Vagina (tissue), 2 donors: ENCODE measurements at regions not wholly inside any gene's neighbourhood (a gene's known extent, or its start where the extent isn't known, plus 50 kb on each side); places are given as distances from the start of the nearest gene placed in this dataset.

ENCODE experiments used
- DNase-seq, 2 donors: peaks; one replicate each; pipeline ENCODE4 v3.0.0-alpha.2; 2017; ENCODE audit errors: extremely low spot score in 2 of 2
- H3K27ac ChIP-seq: fragments of 200-600 bp; sonication (generic); one replicate; pipeline ENCODE4 v1.5.1; 2019
- H3K27me3 ChIP-seq: fragments of 200-600 bp; sonication (generic); one replicate; pipeline ENCODE4 v1.5.1; 2019
- H3K36me3 ChIP-seq, 2 donors: fragments of 200-600 bp; sonication (generic); one replicate each; pipeline ENCODE4 v1.5.1; 2017 to 2019
- H3K4me1 ChIP-seq: fragments of 200-600 bp; sonication (generic); one replicate; pipeline ENCODE4 v1.5.1; 2019
- H3K4me3 ChIP-seq, 2 donors: fragments of 200-600 bp; sonication (generic); 1 replicate in 1 of 2; 2 replicates in 1 of 2; pipeline ENCODE4 v1.5.1; 2016 to 2019
- H3K9me3 ChIP-seq: fragments of 200-600 bp; sonication (generic); one replicate; pipeline ENCODE4 v1.5.1; 2019
- POLR2A ChIP-seq, 2 donors: fragments of 450-650 bp; IDR thresholded peaks; one replicate each; pipeline ENCODE4 v1.6.1; 2017; ENCODE audit warnings: antibody characterized with exemption in 2 of 2, mild to moderate bottlenecking in 2 of 2, moderate library complexity in 2 of 2
- POLR2AphosphoS5 ChIP-seq, 2 donors: sonication (generic); formaldehyde crosslinking; IDR thresholded peaks; one replicate each; pipeline ENCODE4 v1.9.0; 2017; ENCODE audit warnings: antibody characterized with exemption in 2 of 2, mild to moderate bottlenecking in 2 of 2, low read depth in 1 of 2; ENCODE audit not compliant: insufficient read depth in 1 of 2
- intact Hi-C: fragments of 100-400 bp; cut with DNase I; formaldehyde crosslinking; loops from one replicate; pipeline ENCODE4 v1.15.1; 2023
- TF ChIP-seq, protein P1 (sequence below), 3 experiments: fragments of 450-650 bp in 2 of 3; fragments of 200-600 bp in 1 of 3; sonication (generic) in 1 of 3; IDR thresholded peaks; one replicate each; pipeline ENCODE4 v1.5.1; 2017 to 2019; ENCODE audit warnings: antibody characterized with exemption in 3 of 3, mild to moderate bottlenecking in 2 of 3, moderate library complexity in 2 of 3

- peak in 1 of 2 donors; percentile 93 for DNase-seq
- Histone ChIP-seq H3K27ac (peak overlapping the region; percentile 90), H3K4me3 (peak overlapping the region; percentile 43 to 51), H3K9me3 (no peaks in the 10 kb centered on the region), H3K36me3 (no peaks in the 10 kb centered on the region), H3K4me1 (peaks cover 12% of the 10 kb centered on the region), H3K27me3 (no peaks in the 10 kb centered on the region)
- intact Hi-C loops = loop anchor here (10.0 kb wide), 1 partner anchor 111 kb away; no protein-coding TSS in a partner anchor
- TF ChIP-seq POLR2A (IDR thresholded peaks at IDR 0.05) (peak in 1 of 2 donors; percentile 13), POLR2AphosphoS5 (IDR thresholded peaks at IDR 0.05; ENCODE audit: insufficient read depth in 1 of 2, low read depth in 1 of 2) (peak in 1 of 2 donors; percentile 68)
- TF ChIP-seq, protein P1, sequence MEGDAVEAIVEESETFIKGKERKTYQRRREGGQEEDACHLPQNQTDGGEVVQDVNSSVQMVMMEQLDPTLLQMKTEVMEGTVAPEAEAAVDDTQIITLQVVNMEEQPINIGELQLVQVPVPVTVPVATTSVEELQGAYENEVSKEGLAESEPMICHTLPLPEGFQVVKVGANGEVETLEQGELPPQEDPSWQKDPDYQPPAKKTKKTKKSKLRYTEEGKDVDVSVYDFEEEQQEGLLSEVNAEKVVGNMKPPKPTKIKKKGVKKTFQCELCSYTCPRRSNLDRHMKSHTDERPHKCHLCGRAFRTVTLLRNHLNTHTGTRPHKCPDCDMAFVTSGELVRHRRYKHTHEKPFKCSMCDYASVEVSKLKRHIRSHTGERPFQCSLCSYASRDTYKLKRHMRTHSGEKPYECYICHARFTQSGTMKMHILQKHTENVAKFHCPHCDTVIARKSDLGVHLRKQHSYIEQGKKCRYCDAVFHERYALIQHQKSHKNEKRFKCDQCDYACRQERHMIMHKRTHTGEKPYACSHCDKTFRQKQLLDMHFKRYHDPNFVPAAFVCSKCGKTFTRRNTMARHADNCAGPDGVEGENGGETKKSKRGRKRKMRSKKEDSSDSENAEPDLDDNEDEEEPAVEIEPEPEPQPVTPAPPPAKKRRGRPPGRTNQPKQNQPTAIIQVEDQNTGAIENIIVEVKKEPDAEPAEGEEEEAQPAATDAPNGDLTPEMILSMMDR (IDR thresholded peaks at IDR 0.05) = peak in 1 of 3 experiments; percentile 10
Observed at GRCh38 chr21:16194095-16194787, 464.5 kb downstream of the USP25 start.

GRCh38 chr21:16194788-16195537 is 465.2 kb downstream of the USP25 start:
- TF ChIP-seq, protein P1 (IDR thresholded peaks at IDR 0.05) = no peak
- TF ChIP-seq POLR2AphosphoS5 (IDR thresholded peaks at IDR 0.05; ENCODE audit: insufficient read depth in 1 of 2, low read depth in 1 of 2) (no peak), POLR2A (IDR thresholded peaks at IDR 0.05) (no peak)
- peak overlapping the region; percentile 90 for H3K27ac ChIP-seq
- intact Hi-C loops = loop anchor here (10.0 kb wide), 1 partner anchor 110 kb away; no protein-coding TSS in a partner anchor
- H3K9me3 ChIP-seq = no peaks in the 10 kb centered on the region
- no peaks in the 10 kb centered on the region for H3K27me3 ChIP-seq
- peaks cover 12% of the 10 kb centered on the region for H3K4me1 ChIP-seq
- H3K4me3 ChIP-seq = peak overlapping the region; percentile 43 to 51
- H3K36me3 ChIP-seq = no peaks in the 10 kb centered on the region
- no peak for DNase-seq

DNA sequence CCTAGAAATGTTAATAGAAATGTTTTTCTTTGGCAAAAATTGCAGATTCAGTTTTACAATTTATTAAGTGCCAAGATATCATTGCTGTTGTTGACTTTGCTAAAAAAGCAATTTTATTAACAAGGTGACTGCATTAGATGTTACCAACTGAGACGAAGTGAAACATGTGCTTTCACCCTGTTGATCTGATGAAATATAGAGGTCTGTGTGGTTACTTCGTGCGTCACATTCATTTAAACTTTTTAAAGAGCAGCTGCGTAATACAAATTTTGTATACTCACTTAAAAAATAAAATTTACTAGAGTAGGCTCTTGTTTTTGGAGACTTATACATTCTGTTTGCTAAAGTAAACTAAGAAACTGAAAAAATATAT is 465.7 kb downstream of the USP25 start:
- Histone ChIP-seq H3K36me3 (no peaks in the 10 kb centered on the region), H3K27ac (peak overlapping the region; percentile 90), H3K4me1 (peaks cover 12% of the 10 kb centered on the region), H3K4me3 (peak overlapping the region; percentile 43 to 51), H3K9me3 (no peaks in the 10 kb centered on the region), H3K27me3 (no peaks in the 10 kb centered on the region)
- TF ChIP-seq POLR2AphosphoS5 (IDR thresholded peaks at IDR 0.05; ENCODE audit: insufficient read depth in 1 of 2, low read depth in 1 of 2) (no peak), POLR2A (IDR thresholded peaks at IDR 0.05) (no peak)
- TF ChIP-seq, protein P1 (IDR thresholded peaks at IDR 0.05) = no peak
- no peak for DNase-seq
- intact Hi-C loops = loop anchor here (10.0 kb wide), 1 partner anchor 109 kb away; no protein-coding TSS in a partner anchor

GRCh38 chr21:16196001-16196400 is 466.2 kb downstream of the USP25 start:
- no peaks in the 10 kb centered on the region for H3K9me3 ChIP-seq
- DNase-seq = no peak
- H3K27ac ChIP-seq = peak overlapping the region; percentile 90
- peaks cover 12% of the 10 kb centered on the region for H3K4me1 ChIP-seq
- TF ChIP-seq POLR2AphosphoS5 (IDR thresholded peaks at IDR 0.05; ENCODE audit: insufficient read depth in 1 of 2, low read depth in 1 of 2) = peak in 1 of 2 donors; percentile 8
- TF ChIP-seq POLR2A (IDR thresholded peaks at IDR 0.05) = no peak
- TF ChIP-seq, protein P1 (IDR thresholded peaks at IDR 0.05) = no peak
- no peaks in the 10 kb centered on the region for H3K36me3 ChIP-seq
- intact Hi-C loops = loop anchor here (10.0 kb wide), 1 partner anchor 109 kb away; no protein-coding TSS in a partner anchor
- H3K4me3 ChIP-seq = peak overlapping the region; percentile 43 to 51
- H3K27me3 ChIP-seq = no peaks in the 10 kb centered on the region
